ENCODE measurements at regions not wholly inside any gene's neighbourhood (a gene's known extent, or its start where the extent isn't known, plus 50 kb on each side); places are given as distances from the start of the nearest gene placed in this dataset.

GRCh38 chr10:65328486-65328885 is 1597.3 kb upstream of the LRRTM3 start:
- DNase-seq (ENCODE audit: insufficient read length, low spot score) (no peak), FAIRE-seq (no peak)
- TF ChIP-seq CTCF (IDR thresholded peaks at IDR 0.05; ENCODE audit: insufficient read depth, missing control alignments), result no peak

GRCh38 chr10:65335311-65335710 is 1590.5 kb upstream of the LRRTM3 start:
- FAIRE-seq (no peak), DNase-seq (ENCODE audit: insufficient read length, low spot score) (no peak)
- TF ChIP-seq CTCF (IDR thresholded peaks at IDR 0.05; ENCODE audit: insufficient read depth, missing control alignments), result no peak

GRCh38 chr10:65340340-65340739 is 1585.5 kb upstream of the LRRTM3 start:
- FAIRE-seq, result no peak
- no peak for TF ChIP-seq CTCF (IDR thresholded peaks at IDR 0.05; ENCODE audit: insufficient read depth, missing control alignments)
- no peak for DNase-seq (ENCODE audit: insufficient read length, low spot score)

- DNase-seq (ENCODE audit: insufficient read length, low spot score), result no peak
- no peak for TF ChIP-seq CTCF (IDR thresholded peaks at IDR 0.05; ENCODE audit: insufficient read depth, missing control alignments)
- FAIRE-seq, result no peak
Observed at GRCh38 chr10:65341323-65341925, 1584.4 kb upstream of the LRRTM3 start.

- DNase-seq (ENCODE audit: insufficient read length, low spot score), result no peak
- no peak for TF ChIP-seq CTCF (IDR thresholded peaks at IDR 0.05; ENCODE audit: insufficient read depth, missing control alignments)
- no peak for FAIRE-seq
Observed at GRCh38 chr10:65342245-65342644, 1583.6 kb upstream of the LRRTM3 start.

GRCh38 chr10:65346466-65346865 is 1579.4 kb upstream of the LRRTM3 start:
- FAIRE-seq, result no peak
- no peak for DNase-seq (ENCODE audit: insufficient read length, low spot score)
- TF ChIP-seq CTCF (IDR thresholded peaks at IDR 0.05; ENCODE audit: insufficient read depth, missing control alignments), result no peak

GRCh38 chr10:65348637-65349036 is 1577.2 kb upstream of the LRRTM3 start:
- DNase-seq (ENCODE audit: insufficient read length, low spot score), result no peak
- TF ChIP-seq CTCF (IDR thresholded peaks at IDR 0.05; ENCODE audit: insufficient read depth, missing control alignments), result no peak
- FAIRE-seq, result no peak

Measured in D721Med (cell line).